ENCODE measurements at regions not wholly inside any gene's neighbourhood (a gene's known extent, or its start where the extent isn't known, plus 50 kb on each side); places are given as distances from the start of the nearest gene placed in this dataset.

DNA sequence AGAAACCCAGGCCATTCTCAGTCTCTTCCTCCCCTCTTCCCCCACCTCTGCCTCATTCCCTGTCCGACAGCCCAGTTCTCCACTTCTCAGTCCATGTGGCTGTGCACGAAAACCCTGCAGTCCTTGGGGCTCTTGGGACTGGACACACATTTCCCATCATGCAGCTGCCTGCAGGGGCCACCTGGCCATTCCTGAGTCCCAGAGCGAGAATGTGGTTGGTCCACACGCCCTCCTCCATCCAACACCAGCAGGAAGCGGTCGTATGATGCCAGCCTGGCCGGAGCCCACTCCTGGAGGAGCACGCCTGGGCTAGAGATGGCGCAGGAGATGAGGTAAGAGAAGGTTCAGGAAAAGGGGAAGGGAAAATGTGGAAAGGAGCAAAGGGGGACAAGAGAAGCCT, 222.5 kb downstream of the USP6NL start:
- Histone ChIP-seq H3K4me3 (ENCODE audit: low read depth, low read length) (no peak overlapping the region), H3K4me1 (ENCODE audit: control insufficient read depth, insufficient read depth, low read length) (no peaks in the 10 kb centered on the region), H3K9me3 (ENCODE audit: control insufficient read depth, insufficient read depth, low read depth, low read length) (no peaks in the 10 kb centered on the region), H3K27ac (ENCODE audit: extremely low read depth, low read depth, low read length) (no peak overlapping the region), H3K36me3 (ENCODE audit: control insufficient read depth in 2 of 2, insufficient read depth in 1 of 2, low read length in 2 of 2) (no peaks in the 10 kb centered on the region)
- CTCF ChIA-PET: no interaction called here
- TF ChIP-seq ZNF830 (tag by site-specific recombination; IDR thresholded peaks at IDR 0.05; ENCODE audit: low read depth) (no peak), ZBTB8A (tag by site-specific recombination; IDR thresholded peaks at IDR 0.05) (no peak), ZEB2 (tag by site-specific recombination; IDR thresholded peaks at IDR 0.05) (no peak), ZNF629 (tag by site-specific recombination; IDR thresholded peaks at IDR 0.05) (no peak), ZNF132 (tag by site-specific recombination; IDR thresholded peaks at IDR 0.05; ENCODE audit: borderline replicate concordance) (no peak)
- TF ChIP-seq, protein P1, sequence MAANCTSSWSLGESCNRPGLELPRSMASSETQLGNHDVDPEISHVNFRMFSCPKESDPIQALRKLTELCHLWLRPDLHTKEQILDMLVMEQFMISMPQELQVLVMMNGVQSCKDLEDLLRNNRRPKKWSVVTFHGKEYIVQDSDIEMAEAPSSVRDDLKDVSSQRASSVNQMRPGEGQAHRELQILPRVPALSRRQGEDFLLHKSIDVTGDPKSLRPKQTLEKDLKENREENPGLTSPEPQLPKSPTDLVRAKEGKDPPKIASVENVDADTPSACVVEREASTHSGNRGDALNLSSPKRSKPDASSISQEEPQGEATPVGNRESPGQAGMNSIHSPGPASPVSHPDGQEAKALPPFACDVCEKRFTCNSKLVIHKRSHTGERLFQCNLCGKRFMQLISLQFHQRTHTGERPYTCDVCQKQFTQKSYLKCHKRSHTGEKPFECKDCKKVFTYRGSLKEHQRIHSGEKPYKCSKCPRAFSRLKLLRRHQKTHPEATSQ (tag by site-specific recombination; IDR thresholded peaks at IDR 0.05): no peak
- TF ChIP-seq, protein P2, sequence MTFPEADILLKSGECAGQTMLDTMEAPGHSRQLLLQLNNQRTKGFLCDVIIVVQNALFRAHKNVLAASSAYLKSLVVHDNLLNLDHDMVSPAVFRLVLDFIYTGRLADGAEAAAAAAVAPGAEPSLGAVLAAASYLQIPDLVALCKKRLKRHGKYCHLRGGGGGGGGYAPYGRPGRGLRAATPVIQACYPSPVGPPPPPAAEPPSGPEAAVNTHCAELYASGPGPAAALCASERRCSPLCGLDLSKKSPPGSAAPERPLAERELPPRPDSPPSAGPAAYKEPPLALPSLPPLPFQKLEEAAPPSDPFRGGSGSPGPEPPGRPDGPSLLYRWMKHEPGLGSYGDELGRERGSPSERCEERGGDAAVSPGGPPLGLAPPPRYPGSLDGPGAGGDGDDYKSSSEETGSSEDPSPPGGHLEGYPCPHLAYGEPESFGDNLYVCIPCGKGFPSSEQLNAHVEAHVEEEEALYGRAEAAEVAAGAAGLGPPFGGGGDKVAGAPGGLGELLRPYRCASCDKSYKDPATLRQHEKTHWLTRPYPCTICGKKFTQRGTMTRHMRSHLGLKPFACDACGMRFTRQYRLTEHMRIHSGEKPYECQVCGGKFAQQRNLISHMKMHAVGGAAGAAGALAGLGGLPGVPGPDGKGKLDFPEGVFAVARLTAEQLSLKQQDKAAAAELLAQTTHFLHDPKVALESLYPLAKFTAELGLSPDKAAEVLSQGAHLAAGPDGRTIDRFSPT (tag by site-specific recombination; IDR thresholded peaks at IDR 0.05): no peak
- TF ChIP-seq, protein P3, sequence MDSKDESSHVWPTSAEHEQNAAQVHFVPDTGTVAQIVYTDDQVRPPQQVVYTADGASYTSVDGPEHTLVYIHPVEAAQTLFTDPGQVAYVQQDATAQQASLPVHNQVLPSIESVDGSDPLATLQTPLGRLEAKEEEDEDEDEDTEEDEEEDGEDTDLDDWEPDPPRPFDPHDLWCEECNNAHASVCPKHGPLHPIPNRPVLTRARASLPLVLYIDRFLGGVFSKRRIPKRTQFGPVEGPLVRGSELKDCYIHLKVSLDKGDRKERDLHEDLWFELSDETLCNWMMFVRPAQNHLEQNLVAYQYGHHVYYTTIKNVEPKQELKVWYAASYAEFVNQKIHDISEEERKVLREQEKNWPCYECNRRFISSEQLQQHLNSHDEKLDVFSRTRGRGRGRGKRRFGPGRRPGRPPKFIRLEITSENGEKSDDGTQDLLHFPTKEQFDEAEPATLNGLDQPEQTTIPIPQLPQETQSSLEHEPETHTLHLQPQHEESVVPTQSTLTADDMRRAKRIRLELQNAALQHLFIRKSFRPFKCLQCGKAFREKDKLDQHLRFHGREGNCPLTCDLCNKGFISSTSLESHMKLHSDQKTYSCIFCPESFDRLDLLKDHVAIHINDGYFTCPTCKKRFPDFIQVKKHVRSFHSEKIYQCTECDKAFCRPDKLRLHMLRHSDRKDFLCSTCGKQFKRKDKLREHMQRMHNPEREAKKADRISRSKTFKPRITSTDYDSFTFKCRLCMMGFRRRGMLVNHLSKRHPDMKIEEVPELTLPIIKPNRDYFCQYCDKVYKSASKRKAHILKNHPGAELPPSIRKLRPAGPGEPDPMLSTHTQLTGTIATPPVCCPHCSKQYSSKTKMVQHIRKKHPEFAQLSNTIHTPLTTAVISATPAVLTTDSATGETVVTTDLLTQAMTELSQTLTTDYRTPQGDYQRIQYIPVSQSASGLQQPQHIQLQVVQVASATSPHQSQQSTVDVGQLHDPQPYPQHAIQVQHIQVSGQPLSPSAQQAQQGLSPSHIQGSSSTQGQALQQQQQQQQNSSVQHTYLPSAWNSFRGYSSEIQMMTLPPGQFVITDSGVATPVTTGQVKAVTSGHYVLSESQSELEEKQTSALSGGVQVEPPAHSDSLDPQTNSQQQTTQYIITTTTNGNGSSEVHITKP (tag by site-specific recombination; IDR thresholded peaks at IDR 0.05): no peak
- POLR2A ChIA-PET: no interaction called here

DNA sequence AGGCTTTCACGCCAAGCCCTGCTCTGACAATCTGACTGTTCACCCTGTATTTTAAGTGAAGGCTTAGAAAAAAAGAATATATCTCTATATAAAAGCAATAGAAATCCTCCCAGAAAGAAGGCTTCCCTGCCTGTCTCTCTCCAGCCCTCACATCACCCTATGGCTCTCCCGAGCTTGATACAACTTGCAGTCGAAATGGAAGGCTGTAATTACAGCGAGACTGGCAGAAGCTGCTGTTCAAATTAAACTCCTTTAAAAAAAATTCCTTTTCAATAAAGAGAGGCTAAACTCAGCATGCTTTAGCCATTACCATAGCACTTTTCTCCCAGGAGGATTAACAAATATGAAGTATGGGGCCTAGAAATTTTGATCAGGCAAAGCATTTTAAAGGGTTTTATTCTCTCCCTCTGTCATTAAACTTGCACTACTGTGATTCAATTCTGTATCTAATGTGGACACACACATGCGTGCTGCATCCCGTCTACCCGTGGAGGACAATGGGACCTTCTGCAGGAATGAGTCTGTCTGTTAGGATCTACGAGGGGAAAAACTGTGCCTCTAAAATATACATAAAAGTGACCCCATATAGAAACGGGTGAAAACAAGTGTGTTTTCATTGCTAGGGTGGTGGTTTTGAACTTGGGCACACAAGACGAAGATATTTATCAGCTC, 223.8 kb downstream of the USP6NL start:
- H3K36me3 ChIP-seq (ENCODE audit: control insufficient read depth in 2 of 2, insufficient read depth in 1 of 2, low read length in 2 of 2): no peaks in the 10 kb centered on the region
- no peak overlapping the region for H3K4me3 ChIP-seq (ENCODE audit: low read depth, low read length)
- no peak overlapping the region for H3K27ac ChIP-seq (ENCODE audit: extremely low read depth, low read depth, low read length)
- ChIA-PET CTCF (no interaction called here), POLR2A (no interaction called here)
- H3K9me3 ChIP-seq (ENCODE audit: control insufficient read depth, insufficient read depth, low read depth, low read length): no peaks in the 10 kb centered on the region
- no peaks in the 10 kb centered on the region for H3K4me1 ChIP-seq (ENCODE audit: control insufficient read depth, insufficient read depth, low read length)
- TF ChIP-seq ZNF202 (tag by site-specific recombination; IDR thresholded peaks at IDR 0.05; ENCODE audit: borderline replicate concordance) (no peak), ZNF510 (tag by site-specific recombination; IDR thresholded peaks at IDR 0.05; ENCODE audit: insufficient replicate concordance) (no peak), FEZF1 (tag by site-specific recombination; IDR thresholded peaks at IDR 0.05) (no peak), ZNF626 (tag by site-specific recombination; IDR thresholded peaks at IDR 0.05) (no peak), GFI1B (tag by site-specific recombination; IDR thresholded peaks at IDR 0.05) (no peak), ZNF670 (tag by site-specific recombination; IDR thresholded peaks at IDR 0.05; ENCODE audit: low read depth) (no peak), ZFP69B (tag by site-specific recombination; IDR thresholded peaks at IDR 0.05) (no peak)
- TF ChIP-seq, protein P4, sequence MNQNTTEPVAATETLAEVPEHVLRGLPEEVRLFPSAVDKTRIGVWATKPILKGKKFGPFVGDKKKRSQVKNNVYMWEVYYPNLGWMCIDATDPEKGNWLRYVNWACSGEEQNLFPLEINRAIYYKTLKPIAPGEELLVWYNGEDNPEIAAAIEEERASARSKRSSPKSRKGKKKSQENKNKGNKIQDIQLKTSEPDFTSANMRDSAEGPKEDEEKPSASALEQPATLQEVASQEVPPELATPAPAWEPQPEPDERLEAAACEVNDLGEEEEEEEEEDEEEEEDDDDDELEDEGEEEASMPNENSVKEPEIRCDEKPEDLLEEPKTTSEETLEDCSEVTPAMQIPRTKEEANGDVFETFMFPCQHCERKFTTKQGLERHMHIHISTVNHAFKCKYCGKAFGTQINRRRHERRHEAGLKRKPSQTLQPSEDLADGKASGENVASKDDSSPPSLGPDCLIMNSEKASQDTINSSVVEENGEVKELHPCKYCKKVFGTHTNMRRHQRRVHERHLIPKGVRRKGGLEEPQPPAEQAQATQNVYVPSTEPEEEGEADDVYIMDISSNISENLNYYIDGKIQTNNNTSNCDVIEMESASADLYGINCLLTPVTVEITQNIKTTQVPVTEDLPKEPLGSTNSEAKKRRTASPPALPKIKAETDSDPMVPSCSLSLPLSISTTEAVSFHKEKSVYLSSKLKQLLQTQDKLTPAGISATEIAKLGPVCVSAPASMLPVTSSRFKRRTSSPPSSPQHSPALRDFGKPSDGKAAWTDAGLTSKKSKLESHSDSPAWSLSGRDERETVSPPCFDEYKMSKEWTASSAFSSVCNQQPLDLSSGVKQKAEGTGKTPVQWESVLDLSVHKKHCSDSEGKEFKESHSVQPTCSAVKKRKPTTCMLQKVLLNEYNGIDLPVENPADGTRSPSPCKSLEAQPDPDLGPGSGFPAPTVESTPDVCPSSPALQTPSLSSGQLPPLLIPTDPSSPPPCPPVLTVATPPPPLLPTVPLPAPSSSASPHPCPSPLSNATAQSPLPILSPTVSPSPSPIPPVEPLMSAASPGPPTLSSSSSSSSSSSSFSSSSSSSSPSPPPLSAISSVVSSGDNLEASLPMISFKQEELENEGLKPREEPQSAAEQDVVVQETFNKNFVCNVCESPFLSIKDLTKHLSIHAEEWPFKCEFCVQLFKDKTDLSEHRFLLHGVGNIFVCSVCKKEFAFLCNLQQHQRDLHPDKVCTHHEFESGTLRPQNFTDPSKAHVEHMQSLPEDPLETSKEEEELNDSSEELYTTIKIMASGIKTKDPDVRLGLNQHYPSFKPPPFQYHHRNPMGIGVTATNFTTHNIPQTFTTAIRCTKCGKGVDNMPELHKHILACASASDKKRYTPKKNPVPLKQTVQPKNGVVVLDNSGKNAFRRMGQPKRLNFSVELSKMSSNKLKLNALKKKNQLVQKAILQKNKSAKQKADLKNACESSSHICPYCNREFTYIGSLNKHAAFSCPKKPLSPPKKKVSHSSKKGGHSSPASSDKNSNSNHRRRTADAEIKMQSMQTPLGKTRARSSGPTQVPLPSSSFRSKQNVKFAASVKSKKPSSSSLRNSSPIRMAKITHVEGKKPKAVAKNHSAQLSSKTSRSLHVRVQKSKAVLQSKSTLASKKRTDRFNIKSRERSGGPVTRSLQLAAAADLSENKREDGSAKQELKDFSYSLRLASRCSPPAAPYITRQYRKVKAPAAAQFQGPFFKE (tag by site-specific recombination; IDR thresholded peaks at IDR 0.05; ENCODE audit: borderline replicate concordance): no peak
- TF ChIP-seq, protein P5, sequence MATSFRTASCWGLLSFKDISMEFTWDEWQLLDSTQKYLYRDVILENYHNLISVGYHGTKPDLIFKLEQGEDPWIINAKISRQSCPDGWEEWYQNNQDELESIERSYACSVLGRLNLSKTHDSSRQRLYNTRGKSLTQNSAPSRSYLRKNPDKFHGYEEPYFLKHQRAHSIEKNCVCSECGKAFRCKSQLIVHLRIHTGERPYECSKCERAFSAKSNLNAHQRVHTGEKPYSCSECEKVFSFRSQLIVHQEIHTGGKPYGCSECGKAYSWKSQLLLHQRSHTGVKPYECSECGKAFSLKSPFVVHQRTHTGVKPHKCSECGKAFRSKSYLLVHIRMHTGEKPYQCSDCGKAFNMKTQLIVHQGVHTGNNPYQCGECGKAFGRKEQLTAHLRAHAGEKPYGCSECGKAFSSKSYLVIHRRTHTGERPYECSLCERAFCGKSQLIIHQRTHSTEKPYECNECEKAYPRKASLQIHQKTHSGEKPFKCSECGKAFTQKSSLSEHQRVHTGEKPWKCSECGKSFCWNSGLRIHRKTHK (tag by site-specific recombination; IDR thresholded peaks at IDR 0.05): no peak

Data from HEK293 (cell line).